Colonic mucosa (tissue), 4 donors: ENCODE measurements at regions not wholly inside any gene's neighbourhood (a gene's known extent, or its start where the extent isn't known, plus 50 kb on each side); places are given as distances from the start of the nearest gene placed in this dataset.

Experiments used
- DNase-seq: peaks from one replicate; pipeline ENCODE4 v3.0.0-alpha.2; 2020
- H3K27ac ChIP-seq: fragments of 200-600 bp; one replicate; pipeline ENCODE4 v1.8.0; 2021
- H3K27me3 ChIP-seq: fragments of 200-600 bp; one replicate; pipeline ENCODE4 v1.8.0; 2021
- H3K36me3 ChIP-seq: fragments of 200-600 bp; one replicate; pipeline ENCODE4 v1.8.0; 2021
- H3K4me1 ChIP-seq: fragments of 200-600 bp; one replicate; pipeline ENCODE4 v1.8.0; 2021; ENCODE audit warnings: mild to moderate bottlenecking
- H3K4me3 ChIP-seq: fragments of 200-600 bp; one replicate; pipeline ENCODE4 v1.8.0; 2021
- H3K9ac ChIP-seq, 2 donors: one replicate each; pipeline ENCODE4 v1.7.0; 2013; ENCODE audit warnings: control low read depth in 2 of 2, low read depth in 2 of 2, low read length in 2 of 2
- H3K9me3 ChIP-seq: fragments of 200-600 bp; one replicate; pipeline ENCODE4 v1.8.0; 2021
- CTCF ChIP-seq: fragments of 200-600 bp; IDR thresholded peaks from one replicate; pipeline ENCODE4 v1.8.0; 2022; ENCODE audit warnings: antibody characterized with exemption, mild to moderate bottlenecking
- intact Hi-C: fragments of 100-400 bp; cut with DNase I; formaldehyde crosslinking; loops from one replicate; pipeline ENCODE4 v1.14.1; 2022
- donor health status: healthy.
- donor health status: DM: no; HTN: no; CAD: no.
- donor health status: DM: no; HTN: no; CAD: no.

- Histone ChIP-seq H3K27ac (no peak overlapping the region), H3K27me3 (no peaks in the 10 kb centered on the region), H3K9ac (no peak overlapping the region), H3K4me3 (no peak overlapping the region), H3K4me1 (no peaks in the 10 kb centered on the region), H3K36me3 (no peaks in the 10 kb centered on the region), H3K9me3 (no peaks in the 10 kb centered on the region)
- no peak for TF ChIP-seq CTCF
- DNase-seq, result no peak
- intact Hi-C loops, result no loop called here
Observed at GRCh38 chr20:60139663-60140446, 181.6 kb downstream of the CDH26 start.

GRCh38 chr20:60142587-60142986 lies 184.4 kb downstream of the CDH26 start:
- no peak for DNase-seq
- Histone ChIP-seq H3K4me3 (no peak overlapping the region), H3K4me1 (no peaks in the 10 kb centered on the region), H3K27ac (no peak overlapping the region), H3K9me3 (no peaks in the 10 kb centered on the region), H3K36me3 (no peaks in the 10 kb centered on the region), H3K27me3 (no peaks in the 10 kb centered on the region), H3K9ac (no peak overlapping the region)
- no peak for TF ChIP-seq CTCF
- intact Hi-C loops, result no loop called here

- no peak overlapping the region for H3K9ac ChIP-seq
- TF ChIP-seq CTCF, result no peak
- no peak overlapping the region for H3K27ac ChIP-seq
- no peaks in the 10 kb centered on the region for H3K4me1 ChIP-seq
- no peak for DNase-seq
- H3K36me3 ChIP-seq, result no peaks in the 10 kb centered on the region
- no peaks in the 10 kb centered on the region for H3K27me3 ChIP-seq
- H3K9me3 ChIP-seq, result no peaks in the 10 kb centered on the region
- no peak overlapping the region for H3K4me3 ChIP-seq
- intact Hi-C loops, result no loop called here
Observed at GRCh38 chr20:60143261-60143842, 185.1 kb downstream of the CDH26 start.

GRCh38 chr20:60144404-60144803 lies 186.2 kb downstream of the CDH26 start:
- Histone ChIP-seq H3K27me3 (no peaks in the 10 kb centered on the region), H3K4me1 (no peaks in the 10 kb centered on the region), H3K9ac (no peak overlapping the region), H3K4me3 (no peak overlapping the region), H3K9me3 (no peaks in the 10 kb centered on the region), H3K27ac (no peak overlapping the region), H3K36me3 (no peaks in the 10 kb centered on the region)
- DNase-seq, result no peak
- no peak for TF ChIP-seq CTCF
- intact Hi-C loops, result no loop called here

GRCh38 chr20:60144974-60145527 lies 186.8 kb downstream of the CDH26 start:
- no peak for DNase-seq
- no peak for TF ChIP-seq CTCF
- Histone ChIP-seq H3K4me3 (no peak overlapping the region), H3K9me3 (no peaks in the 10 kb centered on the region), H3K27ac (no peak overlapping the region), H3K9ac (no peak overlapping the region), H3K27me3 (no peaks in the 10 kb centered on the region), H3K4me1 (no peaks in the 10 kb centered on the region), H3K36me3 (no peaks in the 10 kb centered on the region)
- intact Hi-C loops, result no loop called here
